ENCODE measurements at regions not wholly inside any gene's neighbourhood (a gene's known extent, or its start where the extent isn't known, plus 50 kb on each side); places are given as distances from the start of the nearest gene placed in this dataset.
A peak's percentile ranks its signal among the peaks of the same experiment; 100 is the strongest.
"Not testable (repeated sequence)": the region's sequence is repeated elsewhere in the genome, so short reads cannot be mapped to it uniquely, and the experiment has no call there.

DNA sequence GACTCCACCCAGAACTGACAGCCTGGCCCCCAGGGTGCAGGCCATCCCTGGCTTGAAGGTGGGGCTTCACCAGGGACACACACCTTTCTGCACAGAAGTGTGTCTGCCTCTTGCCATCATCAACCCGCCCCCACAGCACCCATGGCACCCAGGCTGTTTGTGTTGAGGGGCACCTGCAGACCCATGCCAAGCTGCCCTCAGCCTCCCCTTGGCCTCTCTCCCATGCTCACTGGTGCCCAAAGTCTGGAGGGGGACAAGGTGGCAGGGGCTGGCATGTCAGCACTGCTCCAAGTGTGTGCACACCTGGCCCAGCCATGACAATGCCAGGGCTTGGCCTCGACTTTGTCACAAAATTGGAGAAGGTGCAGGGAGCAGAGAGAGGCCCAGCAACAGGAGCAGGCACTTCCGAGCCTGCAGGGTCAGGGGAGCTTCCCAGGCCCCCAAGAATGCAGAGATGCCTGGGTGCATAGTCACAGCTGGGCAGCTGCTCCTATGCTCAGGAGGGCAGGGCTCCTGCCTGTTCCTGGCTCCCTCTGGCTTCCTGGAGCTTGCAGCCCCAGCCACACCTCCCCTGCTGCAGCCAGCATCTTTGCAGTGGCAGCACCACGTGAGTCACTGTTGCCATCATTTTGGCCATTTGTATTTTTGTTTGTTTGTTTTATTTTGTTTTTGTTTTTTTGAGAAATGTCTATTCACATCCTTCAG is 280.6 kb upstream of the UBE2E3 start:
- DNase-seq, result no peak

DNA sequence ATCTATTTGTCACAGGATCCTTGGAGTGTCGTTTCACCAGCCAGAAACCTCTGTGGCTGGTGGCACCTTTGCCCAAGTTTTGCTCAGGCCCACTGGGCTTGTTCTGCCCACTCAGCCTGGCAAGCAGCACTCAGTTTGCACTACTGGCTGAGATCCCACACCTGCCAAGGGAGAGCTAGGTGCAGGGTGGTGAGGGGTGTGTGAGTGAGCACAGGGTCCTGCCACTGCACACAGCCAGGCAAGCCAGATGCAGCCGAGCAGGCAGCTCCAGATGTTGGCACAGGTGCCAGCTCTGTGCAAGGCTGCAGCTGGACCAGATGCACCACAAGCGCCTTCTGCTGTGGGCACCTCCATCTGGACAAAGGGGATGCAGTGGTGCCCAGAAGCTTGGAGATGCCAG is 281.7 kb upstream of the UBE2E3 start:
- no peak for DNase-seq

DNA sequence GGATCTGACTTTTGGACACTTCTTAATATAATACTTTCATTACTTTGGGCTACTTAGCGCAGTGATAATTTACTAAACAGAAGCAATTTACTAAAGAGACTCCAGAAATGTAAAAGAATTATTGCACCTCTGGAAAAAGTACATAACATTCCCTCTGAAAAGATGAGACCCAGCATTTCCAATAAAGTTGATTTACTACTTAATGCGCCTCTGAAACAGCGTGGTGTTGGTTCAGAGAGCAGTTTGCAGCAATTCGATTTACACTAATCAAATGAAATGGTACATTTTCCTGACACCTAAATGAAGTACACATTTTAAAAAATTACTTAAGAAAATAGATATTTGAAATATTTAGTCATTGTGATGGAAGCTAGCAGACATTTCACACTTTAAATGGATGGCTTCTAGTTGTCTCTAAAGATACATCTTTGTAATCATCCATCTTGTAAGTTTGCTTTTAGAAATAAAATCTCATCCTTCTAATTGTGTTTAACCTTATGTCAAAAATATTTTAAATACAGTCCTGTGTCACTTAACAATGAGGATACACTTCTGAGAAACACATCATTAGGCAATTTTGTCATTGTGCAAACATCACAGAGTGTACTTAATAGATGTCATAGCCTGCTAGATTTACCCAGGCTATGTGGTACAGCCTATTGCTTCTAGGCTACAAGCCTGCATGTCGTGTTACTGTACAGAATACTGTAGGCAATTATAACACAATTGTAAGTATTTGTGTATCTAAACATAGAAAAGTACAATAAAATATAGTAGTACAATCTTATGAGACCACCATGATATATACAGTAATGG is 284.6 kb upstream of the UBE2E3 start:
- no peak for DNase-seq

DNA sequence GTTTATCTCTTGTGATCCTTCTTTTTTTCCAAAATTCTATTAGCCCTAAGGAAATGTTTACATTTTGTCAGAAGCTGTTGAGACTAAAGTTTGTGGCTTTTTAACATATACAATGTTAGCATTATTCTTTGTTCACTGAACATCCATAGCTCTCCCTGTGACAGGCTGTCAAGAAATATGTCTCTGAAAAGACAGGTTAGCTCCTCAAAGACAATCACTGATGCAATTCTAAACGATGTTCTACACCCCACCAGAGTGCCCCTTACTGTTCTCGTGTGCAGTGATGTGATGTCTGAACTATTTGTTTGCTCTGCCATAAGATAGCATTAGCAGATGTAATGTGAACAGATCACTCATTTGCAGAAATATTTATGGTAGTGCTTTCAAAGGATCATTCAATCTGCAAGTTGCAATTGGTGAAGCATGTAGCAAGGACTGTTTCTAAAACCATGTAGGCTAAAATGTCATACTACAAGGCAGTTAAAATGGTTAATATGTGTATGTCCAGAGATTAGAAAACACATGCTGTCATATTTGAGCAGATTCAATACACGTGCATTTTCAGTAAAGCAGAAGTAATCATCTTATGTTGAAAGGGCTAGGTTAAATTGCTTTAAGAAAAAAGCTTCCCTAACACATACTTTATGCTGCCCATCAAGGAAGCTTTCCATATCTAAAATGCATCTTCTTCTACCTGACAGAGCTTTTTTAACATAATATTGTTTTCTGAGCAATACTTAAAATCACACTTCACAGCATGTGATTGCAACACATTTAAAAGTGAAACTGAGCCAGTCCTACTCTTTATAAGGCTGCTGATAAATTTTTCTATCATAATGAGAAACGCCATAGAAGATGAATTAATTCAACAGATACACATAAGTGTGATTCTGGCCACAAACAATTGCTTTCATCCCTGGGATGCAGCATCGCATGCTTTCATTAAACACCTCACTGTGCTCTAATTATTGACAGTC is 285.7 kb upstream of the UBE2E3 start:
- DNase-seq, result no peak

DNA sequence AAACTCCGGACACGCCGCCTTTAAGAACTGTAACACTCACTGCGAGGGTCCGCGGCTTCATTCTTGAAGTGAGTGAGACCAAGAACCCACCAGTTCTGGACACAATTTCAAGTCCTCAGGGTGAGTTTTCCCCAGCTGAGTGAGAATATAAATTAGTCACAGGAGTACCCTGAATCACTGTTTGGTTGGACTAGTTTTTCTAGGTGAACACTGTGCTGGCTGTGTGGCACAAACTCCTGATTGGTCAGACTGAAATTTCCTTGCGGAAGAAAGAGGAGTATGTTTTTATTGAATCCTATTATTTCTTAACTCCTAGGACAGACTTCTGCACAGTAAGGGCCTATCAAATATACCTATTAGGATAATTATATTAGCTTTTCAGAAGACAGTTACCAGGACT is 288.1 kb upstream of the UBE2E3 start:
- DNase-seq, result no peak

DNA sequence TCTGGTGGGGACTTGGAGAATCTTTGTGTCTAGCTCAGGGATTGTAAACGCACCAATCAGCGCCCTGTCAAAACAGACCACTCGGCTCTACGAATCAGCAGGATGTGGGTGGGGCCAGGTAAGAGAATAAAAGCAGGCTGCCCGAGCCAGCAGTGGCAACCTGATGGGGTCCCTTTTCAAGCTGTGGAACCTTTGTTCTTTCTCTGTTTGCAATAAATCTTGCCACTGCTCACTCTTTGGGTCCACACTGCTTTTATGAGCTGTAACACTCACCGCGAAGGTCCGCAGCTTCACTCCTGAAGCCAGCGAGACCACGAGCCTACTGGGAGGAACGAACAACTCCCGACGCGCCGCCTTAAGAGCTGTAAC is 288.6 kb upstream of the UBE2E3 start:
- not testable (repeated sequence) for DNase-seq

DNA sequence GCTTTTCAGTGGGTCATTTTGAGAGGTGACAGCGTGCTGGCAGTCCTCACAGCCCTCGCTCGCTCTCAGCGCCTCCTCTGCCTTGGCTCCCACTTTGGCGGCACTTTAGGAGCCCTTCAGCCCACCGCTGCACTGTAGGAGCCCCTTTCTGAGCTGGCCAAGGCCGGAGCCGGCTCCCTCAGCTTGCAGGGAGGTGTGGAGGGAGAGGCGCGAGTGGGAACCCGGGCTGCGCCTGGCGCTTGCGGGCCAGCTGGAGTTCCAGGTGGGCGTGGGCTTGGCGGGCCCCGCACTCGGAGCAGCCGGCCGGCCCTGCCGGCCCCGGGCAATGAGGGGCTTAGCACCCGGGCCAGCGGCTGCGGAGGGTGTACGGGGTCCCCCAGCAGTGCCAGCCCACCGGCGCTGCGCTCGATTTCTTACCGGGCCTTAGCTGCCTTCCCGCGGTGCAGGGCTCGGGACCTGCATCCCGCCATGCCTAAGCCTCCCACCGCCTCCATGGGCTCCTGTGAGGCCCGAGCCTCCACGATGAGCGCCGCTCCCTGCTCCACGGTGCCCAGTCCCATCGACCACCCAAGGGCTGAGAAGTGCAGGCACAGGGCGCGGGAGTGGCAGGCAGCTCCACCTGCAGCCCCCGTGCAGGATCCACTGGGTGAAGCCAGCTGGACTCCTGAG is 289.1 kb upstream of the UBE2E3 start:
- not testable (repeated sequence) for DNase-seq

DNA sequence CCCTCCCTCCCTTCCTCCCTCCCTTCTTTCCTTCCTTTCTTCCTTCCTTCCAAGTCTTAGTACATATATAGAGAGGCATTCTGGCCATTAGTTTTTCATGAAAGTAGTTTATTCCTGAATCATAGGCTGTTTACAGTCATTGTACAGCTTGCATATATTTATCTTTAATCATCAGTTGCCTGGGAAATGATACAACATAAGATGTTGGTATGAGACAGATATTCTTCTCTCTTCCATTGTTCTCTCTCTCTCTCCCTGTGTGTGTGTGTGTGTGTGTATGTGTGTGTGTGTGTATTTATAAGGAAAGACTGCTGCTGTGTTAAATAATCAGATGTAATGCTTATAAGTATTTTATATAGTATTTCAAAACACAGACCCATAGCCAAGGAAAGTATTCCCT is 289.8 kb upstream of the UBE2E3 start:
- DNase-seq, result no peak

DNA sequence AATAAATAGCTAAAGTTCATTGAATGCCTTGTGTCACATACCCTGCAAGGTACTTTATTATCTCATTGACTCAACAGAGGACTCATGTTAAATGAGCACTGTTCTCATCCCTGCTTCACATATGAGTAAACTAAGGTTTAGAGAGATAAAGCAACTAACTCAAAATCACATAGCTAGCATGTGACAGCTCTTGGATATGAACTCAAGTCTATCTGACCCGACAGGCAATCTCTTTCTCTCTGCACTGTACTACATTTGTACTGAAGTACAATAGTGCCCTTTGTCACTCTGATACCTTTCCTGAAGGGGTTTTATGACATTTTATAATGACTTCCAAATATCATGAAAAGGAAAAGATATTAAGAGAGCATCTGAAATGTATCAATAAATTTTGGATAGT is 297.5 kb upstream of the UBE2E3 start:
- no peak for DNase-seq

DNA sequence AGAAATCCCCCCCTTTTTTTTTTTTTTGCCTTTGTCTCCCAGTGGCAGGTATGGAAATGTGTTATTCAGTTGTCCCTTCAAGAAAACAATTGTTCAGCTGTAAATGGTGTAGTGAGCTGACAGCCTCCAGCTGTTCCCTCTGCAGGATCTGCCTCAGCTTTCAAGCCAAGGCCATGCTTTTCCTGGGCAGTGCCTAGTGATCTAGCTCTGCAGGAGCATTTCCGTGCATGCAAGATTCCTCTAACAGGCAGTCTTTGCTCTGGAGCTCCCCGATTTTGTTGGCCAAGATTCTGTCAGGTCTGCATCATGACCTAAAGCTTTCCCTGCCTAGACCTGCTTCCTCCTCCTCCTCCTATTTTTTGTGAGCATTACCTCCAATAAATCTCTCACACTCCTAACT is 300.7 kb upstream of the UBE2E3 start:
- no peak for DNase-seq

DNA sequence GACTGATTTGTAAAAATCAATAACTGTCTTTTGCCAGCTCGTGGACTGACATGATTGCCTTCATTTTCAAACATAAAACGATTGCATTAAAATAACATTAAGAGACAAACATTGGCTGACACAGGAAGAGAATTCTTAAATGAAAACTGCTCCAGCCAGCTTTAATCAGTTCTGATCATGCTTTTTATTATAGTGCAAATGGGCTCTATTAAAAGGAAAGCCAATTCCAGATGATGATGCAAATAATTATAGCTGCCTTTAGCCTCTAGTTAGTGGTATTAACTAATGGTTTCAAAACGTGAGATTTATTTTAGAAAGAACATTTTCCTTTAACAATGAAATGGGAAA is 301.8 kb upstream of the UBE2E3 start:
- no peak for DNase-seq

DNA sequence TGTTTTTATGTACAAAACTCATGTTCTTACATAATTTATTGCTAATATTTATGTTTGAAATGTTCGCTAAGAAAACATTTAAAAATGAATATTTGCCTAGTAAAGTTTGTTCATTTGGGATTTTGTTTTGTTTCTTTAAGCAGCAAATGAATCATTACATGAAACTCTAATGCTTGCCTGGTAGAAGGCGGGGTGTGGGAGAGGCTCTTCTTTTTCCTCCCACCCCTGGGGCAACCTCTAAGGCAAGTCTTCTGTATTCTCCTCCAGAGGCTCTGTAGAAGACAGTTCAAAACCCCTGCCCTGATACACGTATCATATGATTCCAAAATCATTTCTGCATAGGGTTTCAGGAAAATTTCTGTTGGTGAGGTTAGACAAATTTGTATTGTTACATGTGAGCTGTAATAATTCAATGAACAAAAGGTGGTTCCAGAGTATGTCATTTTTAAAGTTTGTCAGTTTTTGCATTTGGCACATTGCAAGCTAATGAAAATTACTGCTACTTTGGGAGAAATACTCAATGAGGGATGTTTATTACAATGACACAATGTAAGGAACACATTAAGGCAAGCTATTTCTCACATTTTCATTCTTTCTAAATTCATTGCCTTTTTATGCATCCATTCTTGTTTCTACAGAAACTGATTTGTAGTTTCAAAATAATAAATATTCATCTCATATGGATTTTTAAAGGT is 302.3 kb upstream of the UBE2E3 start:
- no peak for DNase-seq

DNA sequence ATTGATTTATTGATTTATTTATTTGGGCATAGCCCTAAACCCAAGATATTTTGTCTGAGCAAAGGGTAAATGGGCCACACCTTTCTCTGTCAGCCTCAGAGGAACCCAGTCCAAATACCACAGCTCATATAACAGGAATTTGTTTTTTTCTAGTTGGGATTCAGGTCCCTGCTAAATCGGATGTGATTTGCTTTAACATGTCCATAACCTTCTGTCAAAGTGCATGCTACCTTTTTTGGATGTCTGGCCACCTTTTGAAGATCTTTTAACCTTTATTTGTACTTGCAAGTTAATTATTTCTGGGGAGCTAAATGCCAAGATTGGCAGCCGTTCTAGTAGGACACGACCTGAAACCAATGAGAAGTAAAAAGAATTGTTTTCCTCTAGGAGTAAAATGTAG is 303.2 kb upstream of the UBE2E3 start:
- no peak for DNase-seq

DNA sequence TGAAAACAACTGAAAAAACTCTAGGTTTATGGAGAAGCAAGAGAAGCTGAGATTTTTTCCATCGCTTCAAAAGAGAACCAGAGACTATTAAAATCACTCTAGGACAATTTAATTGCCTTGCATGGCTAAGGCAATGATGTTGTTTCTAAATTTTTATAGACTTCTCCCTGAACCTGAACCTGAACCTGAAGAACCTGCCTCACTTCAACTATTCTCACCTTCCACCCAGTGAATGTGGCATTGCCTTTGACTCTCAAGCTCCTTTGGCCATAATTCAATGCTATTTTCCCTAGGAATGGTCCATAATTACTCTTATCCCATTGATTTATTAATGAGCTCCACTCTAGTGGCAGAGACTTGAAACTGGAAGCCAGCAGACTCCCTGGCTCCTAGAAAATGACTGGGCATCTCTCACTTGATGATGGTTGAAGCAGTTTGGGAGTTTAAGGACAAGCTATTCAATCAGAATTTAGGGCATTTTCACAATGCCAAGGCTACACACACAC is 303.8 kb upstream of the UBE2E3 start:
- DNase-seq, result no peak

DNA sequence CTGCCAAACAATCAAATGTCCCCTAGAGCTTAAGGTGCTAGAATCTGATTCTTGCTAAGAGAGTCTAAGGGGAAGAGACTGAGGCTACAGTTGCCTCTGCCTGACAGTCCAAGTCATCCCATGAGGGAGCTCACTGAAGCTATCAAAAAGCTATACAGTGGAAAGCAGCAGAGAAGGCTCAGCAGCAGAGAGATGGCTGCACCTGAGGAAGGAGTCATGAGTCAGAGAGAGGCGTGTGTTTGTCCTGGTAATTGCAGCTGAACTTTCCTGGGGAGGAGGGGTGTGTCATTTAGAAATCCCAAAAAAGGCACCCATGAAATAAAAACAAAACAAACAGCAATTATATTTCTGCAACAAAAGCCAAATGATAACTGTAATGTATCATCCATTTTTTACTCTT is 305.2 kb upstream of the UBE2E3 start:
- DNase-seq, result no peak

DNA sequence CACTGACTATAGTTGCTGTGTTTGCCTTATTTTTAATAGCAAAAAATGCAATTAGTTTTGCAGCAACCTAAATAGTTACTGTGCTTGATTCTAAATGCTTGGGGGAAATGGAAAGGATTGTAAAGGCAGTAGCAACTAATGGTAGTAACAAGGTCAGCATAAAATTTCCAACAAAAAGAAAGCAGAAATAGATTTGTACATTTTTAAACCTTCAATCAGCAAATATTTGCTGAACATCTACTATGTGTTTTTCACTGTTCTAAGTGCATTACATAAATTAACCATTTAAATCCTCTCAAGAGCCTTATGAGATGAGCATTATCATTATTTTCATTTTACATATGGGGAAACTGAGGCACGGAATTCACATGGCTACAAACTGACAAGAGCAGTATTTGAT is 308.0 kb upstream of the UBE2E3 start:
- no peak for DNase-seq

DNA sequence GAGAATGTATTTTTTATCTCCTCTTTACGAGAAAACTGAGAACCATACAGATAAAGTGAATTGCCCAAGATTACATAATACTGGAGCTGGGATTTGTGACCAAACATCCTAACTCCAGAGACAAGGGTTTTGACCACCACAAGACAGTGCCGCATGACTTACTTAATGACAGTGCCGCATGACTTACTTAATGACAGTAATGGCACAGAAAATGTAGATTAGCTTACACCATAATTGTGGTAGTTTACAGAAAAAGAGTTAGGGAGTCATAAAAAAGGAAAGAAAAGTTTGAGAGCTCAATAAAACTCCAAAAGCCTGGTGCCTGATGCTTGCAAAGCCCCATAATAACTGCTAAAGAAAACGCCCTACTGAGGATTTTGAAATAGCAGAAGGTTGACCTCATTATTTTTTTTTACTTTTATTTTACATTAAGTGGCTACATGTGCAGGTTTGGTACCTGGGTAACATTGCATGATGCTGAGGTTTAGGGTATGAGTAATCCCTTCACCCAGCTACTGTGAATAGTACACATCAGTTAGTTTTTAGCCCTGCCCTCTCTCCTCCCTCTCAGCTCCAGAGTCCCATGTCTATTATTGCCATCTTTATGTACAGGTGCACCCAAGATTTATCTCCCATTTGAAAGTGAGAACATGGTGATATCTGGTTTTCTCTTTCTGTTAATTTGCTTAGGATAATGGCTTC is 310.0 kb upstream of the UBE2E3 start:
- no peak for DNase-seq

DNA sequence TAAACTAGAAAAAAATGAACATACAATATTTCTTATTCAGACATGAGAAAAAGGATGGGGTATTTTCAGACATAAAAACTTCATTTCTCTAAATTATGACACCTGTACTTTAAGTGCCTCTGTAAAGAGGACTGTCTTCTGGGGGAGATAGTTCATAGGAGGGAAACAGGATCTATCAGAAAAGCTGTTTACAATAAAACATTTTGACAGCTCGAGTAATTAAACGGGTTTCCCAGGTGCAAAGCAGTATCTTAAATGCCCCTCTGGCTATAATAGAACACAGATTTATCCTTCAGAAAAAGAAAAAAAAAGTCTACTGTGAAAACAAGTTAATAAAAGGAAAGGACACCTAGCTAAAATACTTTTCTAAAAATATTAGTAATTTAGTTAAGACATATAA is 311.4 kb upstream of the UBE2E3 start:
- DNase-seq, result no peak

DNA sequence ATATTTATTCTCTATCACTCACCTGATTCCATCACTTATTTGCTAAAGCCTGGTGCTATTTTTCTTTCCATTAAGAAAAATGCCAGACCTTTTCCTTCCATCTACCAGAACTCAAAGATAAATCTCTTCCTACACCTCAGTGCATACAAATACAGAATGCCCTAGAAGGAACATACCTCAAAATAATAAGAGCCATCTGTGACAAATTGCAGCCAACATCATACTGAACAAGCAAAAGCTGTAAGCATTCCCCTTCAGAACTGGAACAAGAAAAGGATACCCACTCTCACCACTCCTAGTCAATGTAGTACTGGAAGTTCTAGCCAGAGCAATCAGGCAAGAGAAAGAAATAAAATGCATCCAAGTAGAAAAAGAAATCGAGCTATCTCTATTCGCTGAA is 315.9 kb upstream of the UBE2E3 start:
- peak in 2 of 58 donors; percentile 35 to 45 for DNase-seq

DNA sequence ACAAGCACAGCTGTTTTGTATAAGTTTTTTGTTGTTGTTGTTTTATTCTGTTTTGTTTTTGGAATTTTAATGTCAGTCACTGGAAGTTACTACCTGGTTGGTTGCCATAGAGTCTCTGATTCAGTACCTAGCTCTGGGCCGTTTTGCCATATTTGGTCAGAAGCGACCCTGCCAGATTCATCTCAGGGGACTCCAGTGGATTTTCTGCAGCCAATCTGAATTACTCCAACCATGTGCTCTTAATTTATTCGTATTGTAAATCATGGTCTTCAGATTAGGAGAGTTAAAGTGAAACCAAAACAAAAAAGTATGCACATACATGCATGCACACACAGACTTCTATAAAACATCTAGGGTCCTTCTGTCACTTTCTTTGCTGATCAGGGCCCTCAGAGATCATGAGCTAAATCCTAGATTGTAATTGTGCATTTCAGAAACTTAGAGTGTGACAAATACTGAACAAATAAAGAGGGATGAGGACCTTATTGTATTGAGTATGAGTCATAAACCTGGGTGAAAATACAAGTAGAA is 317.4 kb upstream of the UBE2E3 start:
- DNase-seq, result no peak

Measured in anterior cingulate cortex (tissue), 58 donors.